GM18508 (cell line): ENCODE measurements at regions not wholly inside any gene's neighbourhood (a gene's known extent, or its start where the extent isn't known, plus 50 kb on each side); places are given as distances from the start of the nearest gene placed in this dataset.

Experiments used
- ATAC-seq: cut with Tn5 transposase; IDR thresholded peaks from one replicate; pipeline ENCODE4 v1.9.1; 2021; ENCODE audit warnings: moderate number of reproducible peaks; ENCODE audit not compliant: insufficient read depth, unreplicated experiment

GRCh38 chr9:115746496-115746895, 407.1 kb upstream of the PAPPA start:
- no peak for ATAC-seq

GRCh38 chr9:115747731-115748130, 405.9 kb upstream of the PAPPA start:
- no peak for ATAC-seq

GRCh38 chr9:115756736-115757135, 396.9 kb upstream of the PAPPA start:
- ATAC-seq, result no peak

GRCh38 chr9:115757461-115757860, 396.1 kb upstream of the PAPPA start:
- no peak for ATAC-seq

GRCh38 chr9:115758441-115758840, 395.1 kb upstream of the PAPPA start:
- ATAC-seq, result no peak

GRCh38 chr9:115759426-115759825, 394.2 kb upstream of the PAPPA start:
- ATAC-seq, result no peak

- no peak for ATAC-seq
These were observed 388.9 kb upstream of the PAPPA start for GRCh38 chr9:115764645-115765044.

GRCh38 chr9:115765060-115765459, 388.5 kb upstream of the PAPPA start:
- ATAC-seq, result no peak

GRCh38 chr9:115766370-115766955, 387.1 kb upstream of the PAPPA start:
- ATAC-seq, result no peak

- ATAC-seq, result no peak
These were observed 383.1 kb upstream of the PAPPA start for GRCh38 chr9:115770521-115770920.

- ATAC-seq, result no peak
These were observed 377.9 kb upstream of the PAPPA start for GRCh38 chr9:115775659-115776058.

GRCh38 chr9:115777610-115778009, 376.0 kb upstream of the PAPPA start:
- ATAC-seq, result no peak

- no peak for ATAC-seq
These were observed 372.4 kb upstream of the PAPPA start for GRCh38 chr9:115781070-115781736.

- ATAC-seq, result no peak
These were observed 367.3 kb upstream of the PAPPA start for GRCh38 chr9:115786321-115786720.

- no peak for ATAC-seq
These were observed 363.1 kb upstream of the PAPPA start for GRCh38 chr9:115790520-115790919.

GRCh38 chr9:115794921-115795475, 358.6 kb upstream of the PAPPA start:
- no peak for ATAC-seq

GRCh38 chr9:115799734-115800133, 353.9 kb upstream of the PAPPA start:
- ATAC-seq, result no peak

GRCh38 chr9:115804206-115804605, 349.4 kb upstream of the PAPPA start:
- ATAC-seq, result no peak

- ATAC-seq, result no peak
These were observed 345.5 kb upstream of the PAPPA start for GRCh38 chr9:115808108-115808507.

- no peak for ATAC-seq
These were observed 344.9 kb upstream of the PAPPA start for GRCh38 chr9:115808695-115809094.

- no peak for ATAC-seq
These were observed 343.4 kb upstream of the PAPPA start for GRCh38 chr9:115810166-115810565.

- ATAC-seq, result no peak
These were observed 339.5 kb upstream of the PAPPA start for GRCh38 chr9:115814081-115814480.
